Left ventricle myocardium inferior (tissue), 1 donor: ENCODE measurements at regions not wholly inside any gene's neighbourhood (a gene's known extent, or its start where the extent isn't known, plus 50 kb on each side); places are given as distances from the start of the nearest gene placed in this dataset.

ENCODE experiments used
- DNase-seq: peaks from one replicate; pipeline ENCODE4 v3.0.0-alpha.2; 2020
- H3K27ac ChIP-seq: fragments of 200-600 bp; replicated peaks from 2 replicates; pipeline ENCODE4 v1.8.0; 2021
- H3K27me3 ChIP-seq: fragments of 200-600 bp; 2 replicates; pipeline ENCODE4 v1.8.0; 2021; ENCODE audit warnings: low read depth
- H3K36me3 ChIP-seq: fragments of 200-600 bp; 2 replicates; pipeline ENCODE4 v1.8.0; 2021
- H3K4me1 ChIP-seq: fragments of 200-600 bp; 2 replicates; pipeline ENCODE4 v1.8.0; 2021
- H3K4me3 ChIP-seq: fragments of 200-600 bp; 2 replicates; pipeline ENCODE4 v1.8.0; 2021; ENCODE audit warnings: mild to moderate bottlenecking, moderate library complexity
- H3K9me3 ChIP-seq: fragments of 200-600 bp; replicated peaks from 2 replicates; pipeline ENCODE4 v1.8.0; 2021
- intact Hi-C: fragments of 100-400 bp; cut with micrococcal nuclease; formaldehyde crosslinking; loops from one replicate; pipeline ENCODE4 v1.11.0; 2022
- TF ChIP-seq, protein P1 (sequence below): fragments of 200-600 bp; IDR thresholded peaks from 2 replicates; pipeline ENCODE4 v1.8.0; 2021; ENCODE audit warnings: antibody characterized with exemption, mild to moderate bottlenecking, borderline replicate concordance
- donor health status: DM: no; HTN: yes; CAD: no; lungs with severe emphysema.

DNA sequence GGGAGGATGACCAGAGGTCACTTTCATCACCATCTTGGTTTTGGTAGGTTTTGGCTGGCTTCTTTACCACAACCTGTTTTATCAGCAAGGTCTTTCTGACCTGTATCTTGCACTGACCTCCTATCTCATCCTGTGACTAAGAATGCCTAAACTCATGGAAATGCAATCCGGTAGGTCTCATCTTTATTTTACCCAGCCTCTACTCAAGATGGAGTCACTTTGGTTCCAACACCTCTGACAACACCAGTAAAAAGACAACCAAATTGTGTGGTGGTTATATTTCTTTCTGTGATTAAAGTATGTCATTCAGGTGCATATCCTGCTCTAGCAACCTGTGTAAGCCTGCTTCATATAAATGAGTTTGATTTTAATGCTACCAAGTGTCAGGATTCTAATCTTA is 636.7 kb downstream of the PCDH7 start:
- Histone ChIP-seq H3K36me3 (no peaks in the 10 kb centered on the region), H3K4me1 (no peaks in the 10 kb centered on the region), H3K4me3 (no peak overlapping the region), H3K9me3 (no peaks in the 10 kb centered on the region), H3K27ac (no peak overlapping the region), H3K27me3 (no peaks in the 10 kb centered on the region)
- TF ChIP-seq, protein P1, sequence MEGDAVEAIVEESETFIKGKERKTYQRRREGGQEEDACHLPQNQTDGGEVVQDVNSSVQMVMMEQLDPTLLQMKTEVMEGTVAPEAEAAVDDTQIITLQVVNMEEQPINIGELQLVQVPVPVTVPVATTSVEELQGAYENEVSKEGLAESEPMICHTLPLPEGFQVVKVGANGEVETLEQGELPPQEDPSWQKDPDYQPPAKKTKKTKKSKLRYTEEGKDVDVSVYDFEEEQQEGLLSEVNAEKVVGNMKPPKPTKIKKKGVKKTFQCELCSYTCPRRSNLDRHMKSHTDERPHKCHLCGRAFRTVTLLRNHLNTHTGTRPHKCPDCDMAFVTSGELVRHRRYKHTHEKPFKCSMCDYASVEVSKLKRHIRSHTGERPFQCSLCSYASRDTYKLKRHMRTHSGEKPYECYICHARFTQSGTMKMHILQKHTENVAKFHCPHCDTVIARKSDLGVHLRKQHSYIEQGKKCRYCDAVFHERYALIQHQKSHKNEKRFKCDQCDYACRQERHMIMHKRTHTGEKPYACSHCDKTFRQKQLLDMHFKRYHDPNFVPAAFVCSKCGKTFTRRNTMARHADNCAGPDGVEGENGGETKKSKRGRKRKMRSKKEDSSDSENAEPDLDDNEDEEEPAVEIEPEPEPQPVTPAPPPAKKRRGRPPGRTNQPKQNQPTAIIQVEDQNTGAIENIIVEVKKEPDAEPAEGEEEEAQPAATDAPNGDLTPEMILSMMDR: no peak
- intact Hi-C loops: no loop called here
- no peak for DNase-seq

DNA sequence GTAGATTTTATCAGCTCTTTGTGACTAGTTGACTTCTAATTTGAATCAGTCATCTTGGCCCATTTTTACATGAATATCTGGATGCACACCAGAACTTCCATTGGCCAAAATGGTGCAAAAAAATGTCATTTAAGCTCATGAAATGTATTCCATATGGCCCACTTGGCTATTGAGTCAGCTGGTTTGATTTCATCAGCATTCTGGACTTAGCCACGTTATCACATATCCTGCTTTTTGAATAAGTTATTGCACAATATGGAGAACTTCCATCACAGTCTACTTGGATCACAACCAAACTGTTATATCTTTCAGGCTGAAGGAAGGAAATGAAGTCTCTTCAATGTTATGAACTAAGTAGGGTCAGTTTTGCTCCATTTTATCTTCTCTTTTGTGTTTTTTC is 640.6 kb downstream of the PCDH7 start:
- Histone ChIP-seq H3K4me3 (no peak overlapping the region), H3K36me3 (no peaks in the 10 kb centered on the region)
- intact Hi-C loops: no loop called here

DNA sequence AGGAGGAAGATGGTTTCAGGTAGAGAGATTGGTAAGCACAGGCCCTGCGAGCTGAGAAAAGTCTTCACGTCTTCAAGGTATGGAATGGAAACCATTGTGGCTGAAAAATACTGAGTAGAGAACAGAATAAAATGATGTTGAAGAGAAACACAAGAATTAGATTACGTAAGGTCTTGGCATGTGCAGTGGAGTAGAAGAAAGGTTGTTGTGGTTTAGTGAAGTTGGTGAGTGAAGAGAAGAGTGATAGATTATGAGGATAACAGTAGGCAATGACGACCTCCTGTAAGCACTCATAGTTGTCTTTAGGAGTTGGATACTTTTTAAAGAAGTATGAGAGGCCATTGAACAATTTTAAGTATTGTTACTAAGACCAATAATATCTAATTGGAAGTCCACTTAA is 642.6 kb downstream of the PCDH7 start:
- Histone ChIP-seq H3K27me3 (no peaks in the 10 kb centered on the region), H3K9me3 (no peaks in the 10 kb centered on the region), H3K4me1 (no peaks in the 10 kb centered on the region), H3K36me3 (no peaks in the 10 kb centered on the region), H3K4me3 (no peak overlapping the region), H3K27ac (no peak overlapping the region)
- DNase-seq: no peak
- intact Hi-C loops: no loop called here
- TF ChIP-seq, protein P1: no peak

More for the DNA sequence above, 640.6 kb downstream of the PCDH7 start:
- no peak for DNase-seq
- Histone ChIP-seq H3K4me1 (no peaks in the 10 kb centered on the region), H3K27me3 (no peaks in the 10 kb centered on the region), H3K9me3 (no peaks in the 10 kb centered on the region), H3K27ac (no peak overlapping the region)
- TF ChIP-seq, protein P1: no peak

DNA sequence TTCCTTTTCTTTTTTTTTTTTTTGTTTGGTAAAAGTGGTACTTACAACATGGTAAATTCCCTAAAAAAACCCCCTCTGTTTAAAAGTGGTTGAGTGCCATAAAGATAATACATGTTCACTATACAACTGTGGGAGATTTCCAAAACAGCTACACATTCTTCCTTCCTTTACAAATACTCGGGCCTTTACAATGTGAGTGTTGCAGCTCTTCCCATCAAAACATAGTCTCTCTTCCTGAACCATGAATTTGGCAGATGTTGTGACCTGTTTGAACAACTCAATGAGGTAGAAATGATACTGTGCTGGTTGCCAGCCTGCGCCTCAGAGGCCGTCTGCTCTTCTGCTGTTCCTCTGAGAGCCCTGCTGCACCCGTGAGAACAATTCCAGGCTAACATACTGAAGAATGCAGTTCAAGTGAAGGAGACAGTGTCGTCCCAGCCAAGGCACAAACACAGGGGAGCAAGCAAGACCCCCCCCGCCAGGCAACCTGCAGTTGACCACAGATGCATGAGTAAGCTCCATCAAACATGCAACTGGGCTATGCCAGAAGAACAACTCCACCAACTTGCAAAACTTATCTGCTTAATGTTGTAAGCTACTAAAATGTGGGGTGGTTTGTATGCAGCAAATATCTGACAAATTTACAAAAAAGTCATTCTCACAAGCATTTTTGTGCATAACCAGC is 645.0 kb downstream of the PCDH7 start:
- no peaks in the 10 kb centered on the region for H3K4me1 ChIP-seq
- H3K9me3 ChIP-seq: no peaks in the 10 kb centered on the region
- no peak for DNase-seq
- H3K27me3 ChIP-seq: no peaks in the 10 kb centered on the region
- H3K27ac ChIP-seq: no peak overlapping the region
- TF ChIP-seq, protein P1: no peak
- intact Hi-C loops: no loop called here
- no peaks in the 10 kb centered on the region for H3K36me3 ChIP-seq
- no peak overlapping the region for H3K4me3 ChIP-seq

DNA sequence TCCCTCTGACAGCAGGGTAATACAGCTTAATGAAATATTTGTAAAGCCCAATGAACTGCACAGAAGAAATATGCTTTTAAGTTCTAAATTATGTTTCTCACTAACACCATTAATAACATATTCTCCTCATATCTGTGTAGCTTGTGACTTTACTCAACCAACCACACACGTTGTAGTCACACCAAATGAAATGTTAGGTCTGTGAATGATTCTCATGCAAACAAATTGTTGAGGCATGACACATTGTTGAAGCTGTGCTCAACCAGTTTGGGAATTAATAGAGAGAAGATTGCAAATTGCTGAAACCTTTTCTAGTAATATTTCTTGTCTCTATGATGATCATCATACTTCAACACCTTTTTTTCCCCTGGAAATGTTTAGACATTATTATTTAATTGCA is 645.9 kb downstream of the PCDH7 start:
- Histone ChIP-seq H3K4me1 (no peaks in the 10 kb centered on the region), H3K27ac (no peak overlapping the region), H3K36me3 (no peaks in the 10 kb centered on the region), H3K27me3 (no peaks in the 10 kb centered on the region), H3K4me3 (no peak overlapping the region), H3K9me3 (no peaks in the 10 kb centered on the region)
- intact Hi-C loops: no loop called here
- no peak for DNase-seq
- TF ChIP-seq, protein P1: no peak
